CD14-positive monocyte (primary cell): ENCODE measurements at regions not wholly inside any gene's neighbourhood (a gene's known extent, or its start where the extent isn't known, plus 50 kb on each side); places are given as distances from the start of the nearest gene placed in this dataset.

Source experiments
- DNase-seq, 3 donors: peaks; one replicate each; pipeline ENCODE4 v3.0.0-alpha.2; 2011 to 2022
- H2AFZ ChIP-seq: 2 replicates; pipeline ENCODE4 v1.6.0; 2012; ENCODE audit warnings: mild to moderate bottlenecking, low read depth, low read length, inconsistent platforms; ENCODE audit not compliant: insufficient read depth, poor library complexity, severe bottlenecking
- H3K27ac ChIP-seq, 2 donors: 1 replicate in 1 of 2; 2 replicates in 1 of 2; pipeline ENCODE4 v1.5.1; 2012 to 2013; ENCODE audit warnings: low read length in 2 of 2, control low read depth in 1 of 2, inconsistent platforms in 1 of 2, low read depth in 1 of 2, mild to moderate bottlenecking in 1 of 2
- H3K27me3 ChIP-seq, 2 donors: one replicate each; pipeline versions ENCODE4 v1.6.0 to v1.6.1; 2011 to 2013; ENCODE audit warnings: low read length in 2 of 2; ENCODE audit not compliant: control insufficient read depth in 2 of 2, insufficient read depth in 2 of 2
- H3K36me3 ChIP-seq, 2 donors: replicated peaks in 1 of 2; 1 replicate in 1 of 2; 2 replicates in 1 of 2; pipeline versions ENCODE4 v1.5.1 to v1.6.1; 2012 to 2013; ENCODE audit warnings: low read length in 2 of 2, control low read depth in 1 of 2, inconsistent platforms in 1 of 2, mild to moderate bottlenecking in 1 of 2; ENCODE audit not compliant: insufficient read depth in 2 of 2, control insufficient read depth in 1 of 2
- H3K4me1 ChIP-seq, 2 donors: 1 replicate in 1 of 2; 2 replicates in 1 of 2; pipeline versions ENCODE4 v1.5.1 to v1.6.1; 2012 to 2013; ENCODE audit warnings: low read length in 2 of 2, control low read depth in 1 of 2, inconsistent platforms in 1 of 2, mild to moderate bottlenecking in 1 of 2, moderate library complexity in 1 of 2; ENCODE audit not compliant: insufficient read depth in 2 of 2, control insufficient read depth in 1 of 2
- H3K4me2 ChIP-seq: replicated peaks from 2 replicates; pipeline ENCODE3; 2012; ENCODE audit warnings: low read length, moderate library complexity, mild to moderate bottlenecking; ENCODE audit not compliant: poor library complexity, severe bottlenecking; ENCODE audit errors: extremely low read depth
- H3K4me3 ChIP-seq, 3 experiments: fragments of 200-600 bp in 1 of 3; sonication (generic) in 1 of 3; replicated peaks in 1 of 3; 1 replicate in 2 of 3; 2 replicates in 1 of 3; pipeline ENCODE4 v1.5.1; 2011 to 2013; ENCODE audit warnings: low read length in 3 of 3, mild to moderate bottlenecking in 3 of 3, control low read depth in 2 of 3, low read depth in 2 of 3, inconsistent platforms in 1 of 3, moderate library complexity in 1 of 3
- H3K79me2 ChIP-seq: 2 replicates; pipeline ENCODE4 v1.6.0; 2012; ENCODE audit warnings: mild to moderate bottlenecking, control low read depth, inconsistent platforms, low read length, moderate library complexity; ENCODE audit not compliant: insufficient read depth
- H3K9ac ChIP-seq: 2 replicates; pipeline ENCODE4 v1.6.0; 2017; ENCODE audit warnings: low read length, mild to moderate bottlenecking; ENCODE audit not compliant: insufficient read depth, poor library complexity, severe bottlenecking
- H3K9me3 ChIP-seq, 2 donors: replicated peaks in 1 of 2; 1 replicate in 1 of 2; 2 replicates in 1 of 2; pipeline versions ENCODE4 v1.5.1 to v1.6.1; 2012 to 2013; ENCODE audit warnings: low read length in 2 of 2, control low read depth in 1 of 2; ENCODE audit not compliant: control insufficient read depth in 1 of 2, insufficient read depth in 1 of 2
- H4K20me1 ChIP-seq: 2 replicates; pipeline ENCODE4 v1.6.0; 2012; ENCODE audit warnings: mild to moderate bottlenecking, low read length, control low read depth, moderate library complexity; ENCODE audit not compliant: insufficient read depth
- H3K27ac Mint-ChIP-seq, 7 donors: one replicate each; pipeline ENCODE4 v1.8.0; 2020; ENCODE audit warnings: mild to moderate bottlenecking in 7 of 7, mixed read lengths in 7 of 7, moderate library complexity in 6 of 7, inconsistent platforms in 2 of 7
- H3K27me3 Mint-ChIP-seq, 3 donors: one replicate each; pipeline ENCODE4 v1.8.0; 2021 to 2022; ENCODE audit warnings: low read depth in 3 of 3, mild to moderate bottlenecking in 3 of 3, mixed read lengths in 3 of 3, moderate library complexity in 3 of 3, inconsistent platforms in 1 of 3
- H3K36me3 Mint-ChIP-seq, 2 donors: one replicate each; pipeline ENCODE4 v1.8.0; 2020; ENCODE audit warnings: mixed read lengths in 2 of 2, inconsistent platforms in 1 of 2, mild to moderate bottlenecking in 1 of 2
- H3K4me1 Mint-ChIP-seq: one replicate; pipeline ENCODE4 v1.8.0; 2020; ENCODE audit warnings: mild to moderate bottlenecking, mixed read lengths
- H3K4me3 Mint-ChIP-seq, 2 donors: one replicate each; pipeline ENCODE4 v1.8.0; 2020; ENCODE audit warnings: mild to moderate bottlenecking in 2 of 2, mixed read lengths in 2 of 2, moderate library complexity in 1 of 2
- H3K9me3 Mint-ChIP-seq, 7 donors: one replicate each; pipeline ENCODE4 v1.8.0; 2020 to 2022; ENCODE audit warnings: mixed read lengths in 7 of 7, mild to moderate bottlenecking in 6 of 7, moderate library complexity in 6 of 7, inconsistent platforms in 2 of 7
- WGBS: methylation state at CpG from one replicate; pipeline ENCODE4 v1.1.5; 2013; ENCODE audit warnings: missing lambda C conversion rate; ENCODE audit not compliant: insufficient coverage; 5-methylcytosine and 5-hydroxymethylcytosine counted together
- intact Hi-C, 2 donors: fragments of 100-400 bp; cut with micrococcal nuclease; formaldehyde crosslinking; loops; one replicate each; pipeline versions ENCODE4 v1.15.0 to v1.15.1; 2023
- TF ChIP-seq, protein P1 (sequence below): fragments of 200-600 bp; IDR thresholded peaks from one replicate; pipeline ENCODE4 v1.8.0; 2022; ENCODE audit warnings: antibody characterized with exemption, mild to moderate bottlenecking

DNA sequence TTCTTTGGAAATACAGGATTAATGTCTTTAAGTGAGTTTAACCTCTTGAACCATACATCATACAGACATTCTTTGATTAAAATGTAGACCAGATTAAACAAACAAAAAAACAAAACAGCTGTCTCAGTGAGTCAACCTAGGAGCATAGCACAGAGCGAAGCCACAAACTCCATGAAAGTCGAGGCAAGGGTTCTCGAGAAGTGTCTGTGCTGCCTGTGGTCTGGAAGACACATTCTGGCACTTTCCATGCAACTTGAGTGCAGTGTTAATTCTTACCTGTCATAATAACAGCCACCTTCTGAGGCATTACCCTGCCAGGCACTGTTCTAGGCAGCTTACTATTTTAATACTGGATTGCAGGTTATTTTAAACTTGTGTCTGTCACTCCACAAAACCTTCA lies 435.5 kb upstream of the MMADHC start:
- Mint-ChIP-seq H3K36me3 (no peaks in the 10 kb centered on the region), H3K27ac (no peak overlapping the region), H3K4me1 (no peaks in the 10 kb centered on the region), H3K9me3 (peaks cover 0 to 2% (median 0%) of the 10 kb centered on the region in 7 donors), H3K4me3 (no peak overlapping the region), H3K27me3 (peaks cover 0 to 2% (median 0%) of the 10 kb centered on the region in 3 donors)
- Histone ChIP-seq H2AFZ (no peak overlapping the region), H3K4me3 (no peak overlapping the region), H3K4me1 (no peaks in the 10 kb centered on the region), H3K79me2 (no peaks in the 10 kb centered on the region), H3K4me2 (no peak overlapping the region), H3K9ac (no peak overlapping the region), H4K20me1 (no peaks in the 10 kb centered on the region), H3K36me3 (no peaks in the 10 kb centered on the region), H3K27me3 (no peaks in the 10 kb centered on the region), H3K9me3 (no peaks in the 10 kb centered on the region), H3K27ac (no peak overlapping the region)
- 100% methylated on average over 3 of the region's 3 CpGs for WGBS
- TF ChIP-seq, protein P1, sequence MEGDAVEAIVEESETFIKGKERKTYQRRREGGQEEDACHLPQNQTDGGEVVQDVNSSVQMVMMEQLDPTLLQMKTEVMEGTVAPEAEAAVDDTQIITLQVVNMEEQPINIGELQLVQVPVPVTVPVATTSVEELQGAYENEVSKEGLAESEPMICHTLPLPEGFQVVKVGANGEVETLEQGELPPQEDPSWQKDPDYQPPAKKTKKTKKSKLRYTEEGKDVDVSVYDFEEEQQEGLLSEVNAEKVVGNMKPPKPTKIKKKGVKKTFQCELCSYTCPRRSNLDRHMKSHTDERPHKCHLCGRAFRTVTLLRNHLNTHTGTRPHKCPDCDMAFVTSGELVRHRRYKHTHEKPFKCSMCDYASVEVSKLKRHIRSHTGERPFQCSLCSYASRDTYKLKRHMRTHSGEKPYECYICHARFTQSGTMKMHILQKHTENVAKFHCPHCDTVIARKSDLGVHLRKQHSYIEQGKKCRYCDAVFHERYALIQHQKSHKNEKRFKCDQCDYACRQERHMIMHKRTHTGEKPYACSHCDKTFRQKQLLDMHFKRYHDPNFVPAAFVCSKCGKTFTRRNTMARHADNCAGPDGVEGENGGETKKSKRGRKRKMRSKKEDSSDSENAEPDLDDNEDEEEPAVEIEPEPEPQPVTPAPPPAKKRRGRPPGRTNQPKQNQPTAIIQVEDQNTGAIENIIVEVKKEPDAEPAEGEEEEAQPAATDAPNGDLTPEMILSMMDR, result no peak
- DNase-seq, result no peak
- intact Hi-C loops, result no loop called here

DNA sequence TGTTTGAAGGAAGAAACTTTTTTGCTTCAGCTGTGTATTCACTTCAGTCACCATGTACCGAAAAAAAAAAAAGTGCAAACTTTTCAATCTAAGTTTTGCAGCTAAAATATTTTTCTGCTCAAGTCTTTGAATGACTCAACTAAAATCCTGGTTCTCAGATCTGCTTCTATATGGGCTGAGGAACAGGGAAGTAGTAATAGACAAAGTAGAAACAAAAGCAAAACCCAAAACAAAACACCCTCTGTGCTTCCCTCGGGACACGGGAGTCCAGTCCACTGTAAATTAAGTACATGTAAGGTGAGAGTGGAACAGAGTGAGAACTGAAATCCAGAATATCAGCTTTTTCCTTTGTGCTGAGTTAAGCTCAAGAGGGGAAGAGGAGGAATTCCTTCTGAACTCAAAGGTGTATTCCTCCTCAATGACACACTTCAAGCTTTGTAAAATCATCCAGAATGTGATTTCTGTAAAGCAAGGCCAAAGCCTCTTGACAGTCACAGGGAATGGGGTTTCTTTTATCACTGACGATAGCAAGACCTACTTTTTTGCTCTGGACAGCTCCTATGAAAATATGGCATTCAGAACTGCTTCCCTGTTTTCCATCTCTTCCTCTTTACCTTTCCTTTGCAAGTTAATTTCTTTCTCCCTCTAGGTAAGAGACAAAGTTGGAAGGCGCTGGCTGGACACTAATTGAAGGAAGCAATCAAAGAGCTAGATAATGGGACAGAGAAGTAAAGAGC lies 433.5 kb upstream of the MMADHC start:
- Histone ChIP-seq H4K20me1 (no peaks in the 10 kb centered on the region), H3K79me2 (no peaks in the 10 kb centered on the region), H3K4me2 (no peak overlapping the region), H3K36me3 (no peaks in the 10 kb centered on the region), H3K9me3 (no peaks in the 10 kb centered on the region), H3K4me1 (no peaks in the 10 kb centered on the region), H3K9ac (no peak overlapping the region), H2AFZ (no peak overlapping the region), H3K27me3 (no peaks in the 10 kb centered on the region), H3K27ac (no peak overlapping the region), H3K4me3 (no peak overlapping the region)
- intact Hi-C loops, result no loop called here
- DNase-seq, result no peak
- Mint-ChIP-seq H3K36me3 (no peaks in the 10 kb centered on the region), H3K9me3 (peaks cover 0 to 2% (median 0%) of the 10 kb centered on the region in 7 donors), H3K4me3 (no peak overlapping the region), H3K4me1 (no peaks in the 10 kb centered on the region), H3K27me3 (peaks cover 0 to 2% (median 0%) of the 10 kb centered on the region in 3 donors), H3K27ac (no peak overlapping the region)
- TF ChIP-seq, protein P1, result no peak
- no CpG with 5 or more reads among the region's 5 CpGs for WGBS
